ENCODE measurements at regions not wholly inside any gene's neighbourhood (a gene's known extent, or its start where the extent isn't known, plus 50 kb on each side); places are given as distances from the start of the nearest gene placed in this dataset.

DNA sequence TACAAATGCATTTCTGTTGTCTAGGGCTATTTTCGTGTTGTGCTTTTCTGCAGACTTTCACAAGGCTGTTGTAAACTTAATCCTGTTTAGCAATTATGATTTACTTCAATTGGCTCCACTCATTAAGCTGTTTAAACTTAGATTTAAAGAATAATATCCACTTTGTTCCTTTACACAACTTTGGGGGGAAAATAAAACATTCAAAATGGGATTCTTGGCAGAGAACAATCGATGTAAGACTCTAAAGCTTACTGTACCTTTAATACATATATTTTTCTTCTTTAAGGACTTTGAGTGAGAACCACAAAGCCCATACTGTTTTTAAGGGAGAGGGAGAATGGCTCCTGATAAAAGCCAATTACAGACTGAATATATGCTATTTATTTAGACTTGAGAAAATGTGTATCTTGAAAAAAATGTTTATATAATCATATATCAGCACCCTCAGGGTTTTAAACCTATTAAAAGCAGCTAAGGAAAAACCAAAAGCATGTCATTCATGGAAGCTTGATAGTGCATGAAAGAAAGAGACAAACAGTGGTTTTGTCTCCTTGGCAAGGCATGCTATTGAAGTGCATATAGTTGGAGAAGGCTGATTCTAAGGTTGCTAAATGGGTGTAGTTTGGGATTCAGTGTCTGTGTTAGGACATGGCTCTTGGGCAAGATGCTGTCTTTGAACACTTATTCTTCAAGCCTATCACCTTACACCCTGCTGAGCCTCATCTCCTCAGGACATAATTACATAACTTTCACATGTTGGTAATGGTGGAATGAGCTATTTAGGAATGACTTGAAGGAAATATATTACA lies 293.4 kb upstream of the TBC1D5 start:
- FAIRE-seq, result no peak

DNA sequence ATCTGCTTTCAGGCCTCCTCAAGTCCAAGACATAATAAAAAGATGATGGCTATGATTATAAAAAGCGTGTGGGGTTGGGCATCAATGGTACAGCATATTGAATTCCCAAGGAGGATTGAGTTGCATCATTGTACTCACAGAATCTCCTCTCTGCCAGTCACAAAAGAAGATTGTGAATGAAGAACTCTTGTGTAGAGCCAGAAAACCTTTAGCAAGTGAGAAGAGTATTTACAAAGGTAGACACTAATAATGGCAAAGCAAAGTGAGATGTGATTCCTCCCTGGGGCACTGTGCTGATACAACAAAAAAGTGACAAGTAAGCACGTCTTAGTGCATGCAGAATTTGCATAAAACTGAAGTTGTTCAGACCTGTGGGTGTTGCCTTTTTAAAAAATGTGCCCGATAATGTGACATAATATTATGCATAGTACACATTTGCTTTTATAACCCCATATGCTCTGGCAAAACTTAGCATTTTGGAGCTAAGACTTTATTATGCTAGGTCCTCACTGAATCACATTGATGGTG lies 291.2 kb upstream of the TBC1D5 start:
- FAIRE-seq, result no peak

DNA sequence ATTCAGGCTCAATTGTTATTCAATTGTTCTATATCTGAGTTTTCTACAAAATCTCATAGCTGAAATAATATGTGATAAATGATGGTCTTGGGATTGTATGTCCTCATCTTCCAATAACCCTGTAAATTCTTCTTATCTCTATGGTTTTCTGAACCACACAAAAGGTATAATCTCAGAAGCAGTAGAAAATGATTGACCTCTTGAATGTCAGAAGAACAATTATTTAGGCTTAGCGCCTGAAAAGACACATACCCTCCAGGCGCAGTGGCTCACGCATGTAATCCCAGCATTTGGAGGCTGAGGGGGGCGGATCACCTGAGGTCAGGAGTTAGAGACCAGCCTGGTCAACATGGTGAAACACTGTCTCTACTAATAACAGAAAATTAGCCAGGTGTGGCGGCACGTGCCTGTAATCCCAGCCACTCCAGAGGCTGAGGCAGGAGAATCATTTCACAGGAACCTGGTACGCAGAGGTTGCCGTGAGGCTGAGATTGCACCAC lies 288.0 kb upstream of the TBC1D5 start:
- FAIRE-seq, result no peak

DNA sequence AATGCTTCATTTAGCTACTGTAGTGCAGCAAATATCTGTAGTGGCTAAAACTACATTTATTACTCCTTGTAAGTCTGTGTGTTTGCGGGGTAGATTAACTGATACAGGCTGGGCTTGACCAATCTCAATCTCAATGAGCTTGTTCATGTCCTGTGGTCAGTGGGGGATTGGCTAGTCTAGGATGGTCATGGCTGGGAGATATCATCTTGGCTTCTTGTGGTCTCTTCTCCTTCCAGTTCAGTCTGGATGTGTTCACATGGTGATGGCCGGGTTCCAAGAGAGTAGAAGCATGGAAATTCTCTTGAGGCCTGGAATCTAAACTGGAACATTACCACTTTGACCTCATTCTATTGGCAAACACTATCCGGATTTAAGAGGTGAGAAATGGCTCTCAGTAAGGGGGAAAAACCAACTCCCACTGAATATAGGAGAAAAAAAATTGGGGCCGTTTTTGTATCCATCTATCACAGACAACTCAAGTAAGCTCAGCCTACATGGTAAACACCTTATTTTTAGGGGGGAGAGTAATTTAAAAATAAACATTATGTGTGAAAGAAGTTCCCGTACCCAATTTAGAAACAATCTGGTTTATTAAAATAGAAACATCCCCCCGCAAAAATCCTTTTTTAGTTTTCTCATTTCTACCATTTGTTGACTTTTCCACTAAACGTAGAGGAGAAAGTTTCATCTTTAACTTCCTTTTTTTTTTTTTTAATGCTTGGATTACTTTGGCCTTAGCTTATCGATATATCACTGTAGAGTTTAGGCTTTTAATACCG lies 284.9 kb upstream of the TBC1D5 start:
- no peak for FAIRE-seq

DNA sequence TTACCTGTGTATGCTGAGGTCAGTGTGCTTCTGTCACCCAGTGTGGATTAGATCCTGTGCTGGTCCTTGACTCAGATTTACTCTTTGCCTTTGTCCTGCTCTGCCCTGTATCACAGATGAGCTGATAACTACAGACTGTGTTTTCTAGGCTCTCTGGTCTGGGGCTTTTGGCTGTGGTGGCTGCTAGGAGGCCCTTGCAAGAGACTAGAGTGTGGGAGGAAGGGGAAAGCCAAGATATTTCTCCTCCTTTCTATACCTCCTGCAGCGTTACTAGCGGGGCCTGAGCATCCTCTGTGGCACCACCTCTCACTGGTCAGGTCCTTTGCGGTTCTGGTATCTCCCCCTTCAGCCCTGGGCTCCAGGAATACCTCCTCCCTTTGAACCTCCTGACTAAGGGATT lies 282.3 kb upstream of the TBC1D5 start:
- FAIRE-seq, result no peak

DNA sequence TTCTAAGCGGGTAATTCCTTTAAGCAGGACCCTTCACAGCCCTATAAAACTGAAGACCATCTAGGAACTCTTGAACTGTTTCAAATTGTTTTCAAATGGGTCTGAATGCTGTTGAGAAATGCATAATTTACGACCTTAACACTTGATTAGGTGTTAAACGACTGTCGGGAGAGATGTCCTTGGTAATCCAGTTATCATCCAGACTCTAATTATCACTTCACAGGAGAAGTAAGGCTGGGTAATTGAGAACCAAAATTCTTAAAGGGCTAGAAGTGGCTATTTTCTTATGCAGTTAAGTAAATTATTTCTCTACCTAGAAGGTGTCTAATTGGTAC lies 276.7 kb upstream of the TBC1D5 start:
- no peak for FAIRE-seq

DNA sequence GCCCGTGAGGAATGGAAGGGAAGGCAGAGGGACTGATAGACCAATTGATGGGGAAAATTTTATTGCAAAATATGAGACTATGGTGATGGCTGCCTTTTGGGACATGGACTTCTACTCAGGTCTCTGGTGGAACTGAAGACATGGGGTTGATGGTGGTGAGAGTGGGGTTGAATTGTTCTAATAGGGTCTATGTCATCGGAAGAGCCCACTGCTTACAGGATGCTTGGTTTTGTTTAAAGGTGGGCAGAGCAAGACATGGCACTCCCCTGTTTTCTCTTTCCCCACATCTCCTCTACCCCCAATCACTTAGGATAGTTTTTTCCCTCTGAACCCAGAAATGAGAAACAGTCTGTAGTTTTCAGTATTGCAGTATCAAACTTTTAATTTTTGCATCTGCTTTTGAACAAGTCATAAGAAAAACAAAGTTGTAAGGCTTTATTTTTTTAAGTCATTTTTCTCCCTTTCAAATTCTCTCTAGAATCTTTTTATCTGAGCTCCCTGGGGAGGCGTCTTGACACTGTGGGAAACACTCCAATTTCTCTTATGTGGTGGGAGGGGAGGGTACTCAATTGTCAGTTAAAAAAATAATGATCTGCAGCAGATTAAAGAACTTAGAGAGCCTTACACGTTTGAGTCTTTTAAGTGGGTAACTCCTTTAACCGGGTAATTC lies 276.2 kb upstream of the TBC1D5 start:
- no peak for FAIRE-seq

DNA sequence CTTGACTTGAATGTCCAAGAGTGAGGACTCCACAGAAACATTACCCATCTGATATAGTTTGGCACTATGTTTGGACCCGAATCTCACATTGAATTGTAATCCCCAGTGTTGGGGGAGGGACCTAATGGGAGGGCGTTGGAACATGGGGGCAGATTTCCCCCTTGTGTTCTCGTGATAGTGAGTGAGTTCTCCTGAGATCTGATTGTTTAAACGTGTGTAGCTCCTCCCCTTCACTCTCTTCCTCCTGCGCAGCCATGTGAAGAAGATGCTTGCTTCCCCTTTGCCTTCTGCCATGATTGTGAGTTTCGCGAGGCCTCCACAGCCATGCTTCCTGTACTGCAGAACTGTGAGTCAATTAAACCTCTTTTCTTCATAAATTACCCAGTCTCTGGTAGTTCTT lies 273.9 kb upstream of the TBC1D5 start:
- FAIRE-seq, result no peak

DNA sequence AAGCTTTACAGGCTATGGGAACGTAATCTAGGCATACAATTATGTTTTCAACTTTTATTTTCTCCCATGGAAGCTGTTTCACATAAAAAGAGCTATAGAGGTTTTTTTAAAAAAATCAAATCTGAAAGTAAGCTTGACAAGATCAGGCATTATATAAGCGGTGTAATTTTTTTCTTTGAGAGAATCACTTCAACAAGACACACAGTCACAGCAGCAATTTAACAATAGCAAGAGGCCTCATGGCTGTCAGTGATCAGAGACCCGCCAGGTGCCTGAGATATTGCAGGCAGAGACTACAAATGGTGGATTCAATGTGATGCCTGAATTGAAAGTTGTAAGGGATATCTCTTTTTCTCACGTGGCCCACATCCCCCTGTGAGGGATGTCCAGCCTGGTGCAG lies 270.5 kb upstream of the TBC1D5 start:
- no peak for FAIRE-seq

DNA sequence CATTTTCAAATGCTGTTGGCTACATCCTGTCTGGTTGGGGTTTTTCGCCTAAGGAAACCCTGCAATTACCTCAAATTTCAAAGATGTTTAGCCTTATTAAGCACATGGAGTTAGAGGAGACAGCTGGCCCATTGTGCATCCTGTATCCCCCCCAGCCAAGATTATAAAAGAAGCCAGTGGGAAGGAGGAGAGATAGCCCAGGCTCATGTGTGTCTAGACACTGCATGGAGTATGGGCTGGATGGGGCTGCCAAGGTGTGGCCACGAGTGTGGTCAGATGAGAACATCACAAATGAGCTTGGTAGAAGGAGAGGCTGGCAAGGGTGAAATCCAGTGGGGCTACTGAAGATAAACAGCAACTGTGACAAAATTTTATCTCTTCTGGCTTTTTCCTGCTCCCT lies 270.0 kb upstream of the TBC1D5 start:
- no peak for FAIRE-seq

DNA sequence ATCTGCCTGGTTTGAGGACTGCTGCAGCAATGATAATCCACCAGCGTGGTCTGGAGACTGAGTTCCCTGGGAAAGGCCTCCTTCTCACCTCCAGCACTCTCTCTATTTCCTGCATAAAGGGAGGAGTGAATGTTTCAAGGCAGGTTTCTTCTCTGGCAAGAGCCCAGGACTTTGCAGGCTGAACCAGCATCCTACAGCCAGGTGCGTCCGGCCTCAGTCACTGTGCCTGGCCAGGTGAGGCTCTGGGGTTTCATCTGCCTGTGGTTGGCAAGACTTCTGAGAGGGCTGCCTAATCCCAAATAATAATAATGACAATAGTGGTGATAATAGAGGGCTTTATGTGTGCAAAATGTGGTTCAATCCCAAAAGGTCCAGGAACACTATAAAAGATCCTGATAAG lies 269.0 kb upstream of the TBC1D5 start:
- no peak for FAIRE-seq

DNA sequence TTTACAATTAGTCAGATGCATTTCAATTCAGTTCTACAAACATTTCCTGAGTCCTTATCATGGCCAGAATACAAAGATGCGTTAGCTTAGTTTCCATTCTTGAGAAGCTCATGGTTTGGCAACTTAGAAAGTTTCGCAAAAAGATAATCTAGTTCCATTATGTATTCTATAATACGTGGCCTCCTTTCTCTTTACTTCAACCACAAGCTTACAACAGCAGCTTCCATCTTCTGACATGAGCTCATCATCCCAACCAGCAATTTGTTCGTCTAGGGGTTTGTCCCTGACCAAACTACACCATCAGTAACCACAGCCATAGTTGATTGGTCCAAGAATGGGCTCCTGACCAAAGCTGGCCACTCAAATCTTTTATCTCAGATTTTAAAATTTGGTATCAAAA lies 267.6 kb upstream of the TBC1D5 start:
- FAIRE-seq, result no peak

DNA sequence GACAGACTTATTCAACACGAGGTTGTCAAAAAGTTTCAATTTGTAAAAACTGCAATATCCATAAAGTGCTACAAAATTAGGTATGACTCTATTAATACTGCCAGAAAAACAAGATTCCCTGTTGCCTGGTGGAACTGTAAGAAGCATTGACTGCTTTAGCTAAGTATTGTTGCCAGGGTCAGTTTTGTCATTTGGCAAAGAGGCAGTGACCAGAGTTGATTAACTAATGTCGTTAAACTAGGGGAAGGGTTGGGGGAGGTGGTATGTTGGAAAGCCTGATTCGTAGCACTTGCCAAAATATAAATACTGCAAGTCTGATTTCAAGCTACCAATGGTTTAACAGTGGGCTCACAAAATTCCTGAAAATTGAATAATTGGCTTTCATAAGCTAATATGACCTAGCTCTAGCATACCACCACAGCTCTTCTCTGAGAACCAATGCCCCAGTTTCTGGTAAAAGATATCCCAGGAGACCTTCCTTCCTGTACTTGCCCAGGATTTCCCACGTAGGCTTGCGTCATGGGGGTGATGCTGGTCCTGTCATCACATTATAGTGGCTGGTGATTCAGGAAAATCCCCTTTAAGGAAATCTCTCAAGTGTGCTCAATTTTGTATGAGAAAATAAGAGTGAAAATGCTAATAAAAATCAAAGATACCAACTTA lies 266.4 kb upstream of the TBC1D5 start:
- no peak for FAIRE-seq

DNA sequence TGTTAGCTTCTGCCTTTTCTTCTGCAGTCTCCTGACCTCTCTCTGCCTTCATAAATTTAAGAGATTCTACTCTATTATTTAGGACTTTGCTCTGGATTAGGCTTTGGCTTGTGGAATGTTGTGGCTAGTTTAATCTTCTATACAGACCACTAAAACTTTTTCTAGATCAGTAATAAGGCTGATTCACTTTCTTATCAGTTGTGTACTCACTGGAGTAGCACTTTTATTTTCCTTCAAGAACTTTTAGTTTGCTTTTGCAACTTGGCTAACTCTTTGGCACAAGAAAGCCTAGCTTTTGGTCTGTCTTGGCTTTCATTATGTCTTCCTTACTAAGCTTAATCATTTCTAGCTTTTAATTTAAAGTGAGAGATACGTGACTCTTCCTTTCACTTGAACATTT lies 265.5 kb upstream of the TBC1D5 start:
- FAIRE-seq, result no peak

DNA sequence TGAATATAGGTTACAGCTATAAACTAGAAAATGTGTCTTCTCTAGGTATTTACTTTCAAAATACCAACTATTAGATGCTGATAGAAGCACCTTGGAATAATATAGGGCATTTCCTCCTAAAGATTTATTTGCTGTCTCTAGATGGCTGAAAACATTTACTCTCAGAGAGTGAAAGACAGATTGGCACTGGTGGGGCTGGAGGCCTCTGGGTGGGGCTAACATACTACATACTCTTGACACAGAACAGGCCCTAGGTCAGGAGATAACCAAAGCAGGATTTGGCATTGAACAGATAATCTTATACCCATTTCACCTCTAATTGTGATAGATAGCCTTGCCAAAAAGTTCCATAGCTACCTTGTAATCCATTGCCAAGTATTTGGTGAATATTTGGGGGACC lies 253.3 kb upstream of the TBC1D5 start:
- no peak for FAIRE-seq

DNA sequence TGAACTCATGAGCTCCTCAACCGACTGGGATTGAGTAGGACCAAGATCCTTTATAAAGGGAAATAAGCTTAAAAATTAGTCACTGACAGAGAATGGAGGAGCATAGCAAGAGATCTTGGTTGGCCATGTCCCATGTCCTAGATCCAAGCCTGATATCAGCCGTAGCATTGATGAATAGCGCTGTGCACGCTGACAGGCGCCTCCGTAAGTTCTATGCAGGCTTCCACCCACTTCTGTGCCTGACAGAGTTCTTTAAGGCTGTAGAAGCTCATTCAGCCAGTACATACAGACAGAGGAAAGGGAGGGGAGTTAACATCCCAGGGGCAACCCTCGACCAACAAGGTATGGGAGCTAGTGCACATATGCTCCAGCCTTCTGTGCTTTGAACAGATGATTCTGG lies 251.7 kb upstream of the TBC1D5 start:
- no peak for FAIRE-seq

DNA sequence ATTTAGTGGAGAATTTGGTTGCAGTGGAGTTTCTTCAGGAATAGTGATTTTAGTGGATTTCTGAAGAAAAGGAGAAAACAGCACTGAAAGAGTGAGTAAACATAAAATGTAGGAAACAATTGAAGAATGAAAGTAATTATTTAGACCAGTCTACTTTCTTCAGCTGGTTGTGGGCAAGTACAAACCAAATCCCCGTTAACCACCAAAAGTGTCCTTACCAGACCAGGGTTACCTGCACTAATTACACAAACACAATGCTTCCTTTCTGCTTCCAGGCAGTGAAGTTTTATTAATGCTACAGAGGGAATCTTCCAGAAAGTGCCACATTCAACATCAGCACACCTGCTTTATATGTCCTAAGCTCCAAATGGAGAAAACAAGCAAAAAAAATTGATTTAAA lies 248.0 kb upstream of the TBC1D5 start:
- FAIRE-seq, result no peak

DNA sequence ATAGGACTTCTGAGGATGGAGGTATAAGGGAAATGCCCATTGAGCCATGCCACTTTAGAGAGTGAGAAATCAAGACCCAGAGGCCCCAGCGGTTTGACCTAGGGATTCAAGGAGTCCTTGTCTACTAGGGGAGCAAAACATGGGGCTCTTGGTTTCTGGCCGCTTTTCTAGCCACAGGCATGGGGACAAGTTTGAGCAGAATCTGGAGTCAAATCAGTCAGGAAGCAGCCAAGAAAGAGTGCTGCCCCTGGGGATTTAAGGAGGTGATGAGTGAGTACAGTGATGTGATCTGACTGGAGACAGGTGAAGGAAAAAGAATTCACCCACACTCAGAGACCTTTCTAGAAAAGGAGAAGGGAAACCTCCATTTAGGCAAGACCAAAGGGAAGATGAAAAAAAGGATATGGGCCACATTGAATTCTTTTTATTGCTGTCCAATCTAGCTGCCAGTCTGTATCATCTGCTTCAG lies 244.0 kb upstream of the TBC1D5 start:
- FAIRE-seq, result no peak

DNA sequence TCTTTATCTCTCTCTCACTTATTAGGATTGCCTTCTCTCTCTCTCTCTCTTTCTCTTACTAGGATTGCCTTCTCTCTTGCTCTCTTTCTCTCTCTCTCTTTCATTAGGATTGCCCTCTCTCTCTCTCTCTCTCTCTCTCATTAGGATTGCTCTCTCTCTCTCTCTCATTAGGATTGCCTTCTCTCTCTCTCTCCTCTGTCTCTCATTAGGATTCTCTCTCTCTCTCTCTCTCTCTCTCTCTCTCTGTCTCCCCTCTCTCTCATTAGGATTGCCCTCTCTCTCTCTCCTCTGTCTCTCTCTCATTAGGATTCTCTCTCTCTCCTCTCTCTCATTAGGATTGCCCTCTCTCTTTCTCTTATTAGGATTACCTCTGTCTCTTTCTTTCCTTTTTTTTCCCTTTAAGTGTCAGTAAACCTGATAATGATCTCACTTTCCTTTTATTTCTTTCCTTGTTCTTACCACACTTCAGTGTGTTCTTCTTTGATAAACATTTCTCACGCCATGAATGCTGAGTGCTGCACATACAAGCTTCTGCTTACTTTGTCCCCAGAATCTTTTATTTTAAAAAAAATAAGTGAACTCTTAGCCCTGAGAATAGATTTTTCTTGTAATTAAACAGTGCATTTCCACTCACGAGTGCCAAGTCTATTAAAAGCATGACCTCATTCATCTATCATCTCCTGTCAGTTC lies 243.4 kb upstream of the TBC1D5 start:
- no peak for FAIRE-seq

DNA sequence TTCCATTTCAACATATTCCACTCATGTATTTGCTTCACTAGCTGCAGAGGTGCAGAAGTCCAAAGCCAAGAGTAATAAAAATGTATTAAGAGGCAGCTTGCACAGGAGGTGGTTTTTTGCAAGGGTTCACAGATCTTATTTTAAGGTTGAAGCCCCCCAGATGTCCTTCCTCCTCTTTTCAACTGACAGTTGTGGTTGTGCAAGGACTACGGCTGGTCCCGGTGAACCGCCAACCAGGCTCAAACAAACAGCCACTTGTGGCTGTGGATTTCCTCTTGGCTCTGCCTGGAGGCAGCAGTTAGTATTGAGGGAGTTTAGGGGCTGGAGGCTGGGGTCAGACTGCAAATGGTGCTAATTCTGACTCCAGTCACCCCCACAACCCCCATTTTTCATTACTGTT lies 240.7 kb upstream of the TBC1D5 start:
- no peak for FAIRE-seq

DNA sequence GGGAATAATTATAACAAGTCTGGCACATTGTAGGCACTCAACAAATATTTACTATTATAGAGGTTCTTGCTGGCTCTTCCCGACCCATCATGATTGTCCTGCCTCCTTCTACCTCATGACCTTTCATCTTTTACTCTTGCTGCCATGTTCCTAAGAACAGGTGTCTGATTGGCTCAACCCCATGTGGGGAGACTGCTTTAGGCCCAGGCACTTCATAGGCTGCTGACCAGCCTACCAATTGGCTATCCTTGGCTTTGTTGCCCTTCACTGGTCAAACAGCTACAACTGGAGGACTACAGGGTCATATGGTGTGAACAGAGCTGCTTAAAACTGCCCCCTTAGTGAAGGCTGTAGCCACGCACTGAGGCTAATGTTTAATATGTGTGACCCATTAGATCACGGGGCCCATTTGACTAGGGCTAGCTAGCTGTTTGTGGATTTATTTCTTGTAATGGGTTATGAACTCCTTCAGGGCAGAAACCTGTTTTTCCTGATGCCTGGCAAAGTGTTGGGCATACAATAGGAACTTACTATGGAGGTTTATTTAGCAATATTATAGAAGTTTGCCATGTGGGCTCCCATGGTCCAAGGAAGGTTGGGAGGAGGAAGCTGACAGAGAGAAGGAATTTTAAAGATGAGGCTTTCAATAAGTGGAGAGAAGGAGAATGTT lies 239.9 kb upstream of the TBC1D5 start:
- no peak for FAIRE-seq

DNA sequence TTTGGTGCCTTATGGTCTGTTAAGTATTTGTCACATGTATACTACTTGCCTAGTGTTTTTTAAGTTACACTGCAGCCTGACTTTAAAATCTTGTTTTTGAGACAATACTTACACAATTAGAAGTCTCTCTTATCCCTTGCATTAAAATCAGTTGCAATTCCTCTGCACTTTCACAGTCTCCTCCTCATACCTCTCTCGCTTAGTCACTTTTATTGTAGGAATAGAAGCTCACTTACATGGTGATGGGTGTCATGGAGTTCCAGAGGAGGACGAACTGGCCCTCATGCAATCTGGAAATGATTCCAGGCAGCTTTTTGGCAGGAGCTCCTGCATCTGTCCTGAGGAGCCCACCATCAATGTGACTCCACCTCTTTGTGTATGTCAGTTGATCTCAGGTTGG lies 238.4 kb upstream of the TBC1D5 start:
- FAIRE-seq, result no peak

Measured in islet of Langerhans (tissue), 1 donor.